ENCODE measurements at regions not wholly inside any gene's neighbourhood (a gene's known extent, or its start where the extent isn't known, plus 50 kb on each side); places are given as distances from the start of the nearest gene placed in this dataset.

DNA sequence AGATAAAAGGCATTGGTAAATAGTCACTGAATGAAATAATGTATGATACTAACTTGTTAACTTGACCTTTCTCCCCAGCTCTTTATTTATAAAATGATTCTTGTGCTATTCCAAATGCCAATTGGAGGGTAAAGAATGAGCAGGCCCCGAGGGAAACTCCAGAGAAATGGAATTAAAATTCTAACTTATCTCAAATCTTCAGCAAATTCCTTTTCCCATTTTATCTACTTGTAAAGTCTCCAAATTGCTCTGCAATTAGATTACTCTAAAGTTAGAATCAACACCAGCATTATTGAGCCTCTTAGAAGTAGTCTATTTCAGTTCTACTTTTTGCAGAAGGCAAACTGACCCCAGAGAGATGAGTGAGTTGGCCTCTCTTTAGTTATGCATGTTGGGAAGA lies 165.9 kb upstream of the PREP start:
- TF ChIP-seq CTCF (IDR thresholded peaks at IDR 0.05) = no peak
- TF ChIP-seq POLR2A (IDR thresholded peaks at IDR 0.05) = no peak

All from testis (tissue), 2 donors.